H9 (cell line): ENCODE measurements at regions not wholly inside any gene's neighbourhood (a gene's known extent, or its start where the extent isn't known, plus 50 kb on each side); places are given as distances from the start of the nearest gene placed in this dataset.
"Not testable (repeated sequence)": the region's sequence is repeated elsewhere in the genome, so short reads cannot be mapped to it uniquely, and the experiment has no call there.

Source experiments
- DNase-seq: peaks from one replicate; pipeline ENCODE4 v3.0.0-alpha.2; 2017
- H2AFZ ChIP-seq: one replicate; pipeline ENCODE4 v1.6.1; 2013; ENCODE audit warnings: mild to moderate bottlenecking, low read length, control low read depth, moderate library complexity
- H2AK5ac ChIP-seq: 2 replicates; pipeline ENCODE4 v1.6.1; 2013; ENCODE audit warnings: low read length, control low read depth, mixed read lengths; ENCODE audit not compliant: insufficient read length
- H2BK120ac ChIP-seq: one replicate; pipeline ENCODE4 v1.6.1; 2013; ENCODE audit warnings: low read depth, mild to moderate bottlenecking, low read length, control low read depth, inconsistent platforms; ENCODE audit not compliant: poor library complexity, severe bottlenecking
- H2BK12ac ChIP-seq: 2 replicates; pipeline ENCODE4 v1.6.1; 2013; ENCODE audit warnings: low read length, control low read depth, mixed read lengths, low read depth; ENCODE audit not compliant: insufficient read length
- H2BK15ac ChIP-seq: 2 replicates; pipeline ENCODE4 v1.6.1; 2013; ENCODE audit warnings: low read depth, low read length, control low read depth
- H2BK20ac ChIP-seq: one replicate; pipeline ENCODE4 v1.6.1; 2013; ENCODE audit warnings: low read depth, mild to moderate bottlenecking, low read length, control low read depth, inconsistent platforms; ENCODE audit not compliant: poor library complexity, severe bottlenecking
- H2BK5ac ChIP-seq: 2 replicates; pipeline ENCODE4 v1.6.1; 2013; ENCODE audit warnings: low read length, control low read depth, mixed read lengths; ENCODE audit not compliant: insufficient read length
- H3K14ac ChIP-seq: 2 replicates; pipeline ENCODE4 v1.6.1; 2013; ENCODE audit warnings: low read length, control low read depth; ENCODE audit not compliant: insufficient read depth
- H3K18ac ChIP-seq: 2 replicates; pipeline ENCODE4 v1.6.1; 2013; ENCODE audit warnings: low read depth, mild to moderate bottlenecking, mixed read lengths, low read length, control low read depth; ENCODE audit not compliant: insufficient read length
- H3K23ac ChIP-seq: 2 replicates; pipeline ENCODE4 v1.6.1; 2013; ENCODE audit warnings: low read length, control low read depth, mixed read lengths, low read depth; ENCODE audit not compliant: insufficient read length
- H3K23me2 ChIP-seq: 2 replicates; pipeline ENCODE4 v1.6.1; 2013; ENCODE audit warnings: low read depth, mild to moderate bottlenecking, mixed read lengths, low read length, control low read depth; ENCODE audit not compliant: insufficient read length, poor library complexity, severe bottlenecking
- H3K27ac ChIP-seq: 2 replicates; pipeline ENCODE4 v1.5.1; 2013; ENCODE audit warnings: low read length, control low read depth, mixed read lengths, low read depth; ENCODE audit not compliant: insufficient read length
- H3K27me3 ChIP-seq: 2 replicates; pipeline ENCODE4 v1.6.1; 2013; ENCODE audit warnings: low read length, control low read depth, inconsistent platforms; ENCODE audit not compliant: insufficient read depth
- H3K4ac ChIP-seq: 2 replicates; pipeline ENCODE4 v1.6.1; 2013; ENCODE audit warnings: low read depth, mild to moderate bottlenecking, control low read depth, inconsistent platforms, low read length, moderate library complexity
- H3K4me1 ChIP-seq: 2 replicates; pipeline ENCODE4 v1.6.1; 2013; ENCODE audit warnings: low read length, control low read depth, inconsistent platforms; ENCODE audit not compliant: insufficient read depth
- H3K4me2 ChIP-seq: 2 replicates; pipeline ENCODE4 v1.6.1; 2013; ENCODE audit warnings: low read length, control low read depth, mixed read lengths; ENCODE audit not compliant: insufficient read length, insufficient read depth
- H3K56ac ChIP-seq: 2 replicates; pipeline ENCODE4 v1.6.1; 2013; ENCODE audit warnings: low read depth, mild to moderate bottlenecking, mixed read lengths, low read length, control low read depth; ENCODE audit not compliant: insufficient read length
- H3K79me1 ChIP-seq: 2 replicates; pipeline ENCODE4 v1.6.1; 2013; ENCODE audit warnings: low read depth, mild to moderate bottlenecking, moderate library complexity, low read length, control low read depth, inconsistent platforms; ENCODE audit not compliant: insufficient read depth, poor library complexity, severe bottlenecking
- H3K79me2 ChIP-seq: 2 replicates; pipeline ENCODE4 v1.6.1; 2013; ENCODE audit warnings: low read length, control low read depth, inconsistent platforms; ENCODE audit not compliant: insufficient read depth
- H3K9ac ChIP-seq: 2 replicates; pipeline ENCODE4 v1.6.1; 2013; ENCODE audit warnings: low read length, control low read depth, mixed read lengths; ENCODE audit not compliant: insufficient read length; ENCODE audit errors: extremely low read depth
- H3K9me3 ChIP-seq: one replicate; pipeline ENCODE4 v1.6.1; 2013; ENCODE audit warnings: low read depth, low read length, inconsistent platforms; ENCODE audit not compliant: control insufficient read depth
- H3T11ph ChIP-seq: one replicate; pipeline ENCODE4 v1.6.1; 2013; ENCODE audit warnings: mild to moderate bottlenecking, low read length, control low read depth, inconsistent platforms
- H4K20me1 ChIP-seq: one replicate; pipeline ENCODE4 v1.6.1; 2013; ENCODE audit not compliant: control insufficient read depth, insufficient read length, insufficient read depth
- H4K5ac ChIP-seq: 2 replicates; pipeline ENCODE4 v1.6.1; 2013; ENCODE audit warnings: low read depth, mild to moderate bottlenecking, mixed read lengths, low read length, control low read depth; ENCODE audit not compliant: insufficient read length
- H4K8ac ChIP-seq: replicated peaks from 2 replicates; pipeline ENCODE4 v1.6.1; 2013; ENCODE audit warnings: low read length, control low read depth, mixed read lengths, low read depth; ENCODE audit not compliant: insufficient read length
- H4K91ac ChIP-seq: 2 replicates; pipeline ENCODE4 v1.6.1; 2013; ENCODE audit warnings: low read depth, mild to moderate bottlenecking, moderate library complexity, mixed read lengths, low read length, control low read depth; ENCODE audit not compliant: insufficient read length
- H3K27ac Mint-ChIP-seq, 3 experiments: 2 replicates in 2 of 3; 3 replicates in 1 of 3; pipeline ENCODE4 v1.8.0; 2020 to 2021; ENCODE audit warnings: mixed read lengths in 3 of 3, mild to moderate bottlenecking in 1 of 3, moderate library complexity in 1 of 3
- H3K27me3 Mint-ChIP-seq: 2 replicates; pipeline ENCODE4 v1.8.0; 2021; ENCODE audit warnings: low read depth, mild to moderate bottlenecking, moderate library complexity, mixed read lengths
- H3K36me3 Mint-ChIP-seq, 3 experiments: 2 replicates in 2 of 3; 3 replicates in 1 of 3; pipeline ENCODE4 v1.8.0; 2020 to 2021; ENCODE audit warnings: low read depth in 3 of 3, mixed read lengths in 3 of 3; ENCODE audit not compliant: insufficient read depth in 1 of 3
- H3K4me1 Mint-ChIP-seq, 2 experiments: 2 replicates each; pipeline ENCODE4 v1.8.0; 2020; ENCODE audit warnings: mixed read lengths in 2 of 2
- H3K4me3 Mint-ChIP-seq, 2 experiments: 2 replicates in 1 of 2; 3 replicates in 1 of 2; pipeline ENCODE4 v1.8.0; 2020 to 2021; ENCODE audit warnings: mild to moderate bottlenecking in 2 of 2, mixed read lengths in 2 of 2, moderate library complexity in 1 of 2
- H3K9me3 Mint-ChIP-seq, 2 experiments: 2 replicates in 1 of 2; 3 replicates in 1 of 2; pipeline ENCODE4 v1.8.0; 2020; ENCODE audit warnings: mild to moderate bottlenecking in 2 of 2, mixed read lengths in 2 of 2, moderate library complexity in 1 of 2
- CTCF ChIP-seq: fragments of 200-600 bp; sonication (generic); conservative IDR thresholded peaks from 3 replicates; pipeline ENCODE4 v1.8.0; 2021; ENCODE audit warnings: antibody characterized with exemption, mild to moderate bottlenecking
- WGBS: extraction: QIAGEN DNeasy Blood & Tissue Kit; methylation state at CpG from one replicate; pipeline ENCODE4 v1.1.7; 2013; ENCODE audit warnings: missing lambda C conversion rate, low lambda C conversion rate, mixed read lengths; ENCODE audit not compliant: insufficient read length; ENCODE audit errors: extremely low coverage; 5-methylcytosine and 5-hydroxymethylcytosine counted together

GRCh38 chr2:133675-134593, 87.6 kb upstream of the FAM110C start:
- Histone ChIP-seq H2BK120ac (no peak overlapping the region), H2BK20ac (no peak overlapping the region), H2AFZ (no peak overlapping the region), H3K4ac (no peak overlapping the region), H3K14ac (no peak overlapping the region), H3K4me2 (no peak overlapping the region), H3K56ac (no peak overlapping the region), H3K27ac (no peak overlapping the region), H4K91ac (no peak overlapping the region), H3K79me2 (no peaks in the 10 kb centered on the region), H3K9ac (no peak overlapping the region), H2BK15ac (no peak overlapping the region), H3K9me3 (no peaks in the 10 kb centered on the region), H4K20me1 (no peaks in the 10 kb centered on the region), H3T11ph (no peak overlapping the region), H3K4me1 (no peaks in the 10 kb centered on the region), H3K27me3 (no peaks in the 10 kb centered on the region), H3K23ac (no peak overlapping the region), H3K79me1 (no peaks in the 10 kb centered on the region), H3K18ac (no peak overlapping the region), H3K23me2 (no peaks in the 10 kb centered on the region), H2BK5ac (no peak overlapping the region), H2BK12ac (no peak overlapping the region), H4K8ac (no peak overlapping the region), H4K5ac (no peak overlapping the region), H2AK5ac (no peak overlapping the region)
- no CpG with 5 or more reads among the region's 7 CpGs for WGBS
- H3K27ac Mint-ChIP-seq, result peak overlapping the region in 1 of 3 experiments; percentile 33; a peak in 1 of 7 replicates
- H3K9me3 Mint-ChIP-seq, result peaks cover 4 to 8% of the 10 kb centered on the region in 2 experiments
- TF ChIP-seq CTCF, result no peak
- no peak for DNase-seq
- H3K4me1 Mint-ChIP-seq, result peaks cover 18 to 26% of the 10 kb centered on the region in 2 experiments
- no peak overlapping the region for H3K4me3 Mint-ChIP-seq
- H3K27me3 Mint-ChIP-seq, result 0 out of 2 replicates have a peak, but pooled peaks cover 3% of the 10 kb centered on the region
- H3K36me3 Mint-ChIP-seq, result peaks cover 0 to 3% (median 1%) of the 10 kb centered on the region in 3 experiments; a peak in 3 of 7 replicates

- not testable (repeated sequence) for H3K27ac Mint-ChIP-seq, H2BK120ac ChIP-seq, H3K56ac ChIP-seq, H2AFZ ChIP-seq, H3K9me3 ChIP-seq, H3K79me2 ChIP-seq, H3K27ac ChIP-seq, H3K9ac ChIP-seq, H4K8ac ChIP-seq, H3K18ac ChIP-seq, H3K4ac ChIP-seq, H3K4me3 Mint-ChIP-seq, H3K23ac ChIP-seq, H2BK5ac ChIP-seq, H2BK15ac ChIP-seq, H4K20me1 ChIP-seq, H4K91ac ChIP-seq, H3K4me1 ChIP-seq, H3K4me2 ChIP-seq, DNase-seq, H3K23me2 ChIP-seq, H3K27me3 Mint-ChIP-seq, H2BK12ac ChIP-seq, H2AK5ac ChIP-seq, H2BK20ac ChIP-seq, H3K27me3 ChIP-seq, H3K79me1 ChIP-seq, H3K4me1 Mint-ChIP-seq, H4K5ac ChIP-seq, H3K14ac ChIP-seq, H3T11ph ChIP-seq
- peaks cover 1 to 15% (median 2%) of the 10 kb centered on the region in 3 experiments; a peak in 5 of 7 replicates for H3K36me3 Mint-ChIP-seq
- peaks cover 16 to 21% of the 10 kb centered on the region in 2 experiments for H3K9me3 Mint-ChIP-seq
- WGBS, result no CpG with 5 or more reads among the region's 31 CpGs
These were observed 80.5 kb upstream of the FAM110C start for GRCh38 chr2:126769-127168.
